CD4-positive, CD25-positive, alpha-beta regulatory T cell (primary cell): ENCODE measurements at regions not wholly inside any gene's neighbourhood (a gene's known extent, or its start where the extent isn't known, plus 50 kb on each side); places are given as distances from the start of the nearest gene placed in this dataset.

Source experiments
- ATAC-seq, 2 donors: fragments of 150-1000 bp; cut with Tn5 transposase; one replicate each; pipeline ENCODE4 v1.10.0; 2021; ENCODE audit warnings: low read depth in 2 of 2, moderate number of reproducible peaks in 2 of 2, moderate library complexity in 1 of 2
- DNase-seq, 3 donors: peaks; one replicate each; pipeline versions ENCODE4 v3.0.0 to v3.0.0-alpha.2; 2012 to 2022; ENCODE audit warnings: mixed read lengths in 1 of 3
- H3K27ac ChIP-seq: one replicate; pipeline ENCODE4 v1.7.0; 2013; ENCODE audit warnings: mild to moderate bottlenecking, low read length; ENCODE audit not compliant: insufficient read depth, poor library complexity, severe bottlenecking
- H3K27me3 ChIP-seq: one replicate; pipeline ENCODE4 v1.7.0; 2013; ENCODE audit warnings: low read length; ENCODE audit not compliant: control insufficient read depth, insufficient read depth
- H3K36me3 ChIP-seq: one replicate; pipeline ENCODE4 v1.7.0; 2013; ENCODE audit warnings: mild to moderate bottlenecking, low read length, moderate library complexity; ENCODE audit not compliant: control insufficient read depth, insufficient read depth
- H3K4me1 ChIP-seq: 2 replicates; pipeline ENCODE4 v1.7.0; 2013; ENCODE audit warnings: mild to moderate bottlenecking, low read length; ENCODE audit not compliant: insufficient read depth, control insufficient read depth, poor library complexity, severe bottlenecking
- H3K4me3 ChIP-seq: one replicate; pipeline ENCODE4 v1.7.0; 2013; ENCODE audit warnings: low read depth, mild to moderate bottlenecking, low read length, moderate library complexity
- H3K9me3 ChIP-seq, 2 experiments: 1 replicate in 1 of 2; 2 replicates in 1 of 2; pipeline ENCODE4 v1.7.0; 2013; ENCODE audit warnings: low read length in 2 of 2, mild to moderate bottlenecking in 1 of 2, moderate library complexity in 1 of 2; ENCODE audit not compliant: control insufficient read depth in 2 of 2
- H3K27ac Mint-ChIP-seq, 3 donors: one replicate each; pipeline ENCODE4 v1.8.0; 2020 to 2022; ENCODE audit warnings: mild to moderate bottlenecking in 3 of 3, mixed read lengths in 3 of 3, moderate library complexity in 2 of 3
- H3K27me3 Mint-ChIP-seq: one replicate; pipeline ENCODE4 v1.8.0; 2022; ENCODE audit warnings: mild to moderate bottlenecking, mixed read lengths
- H3K36me3 Mint-ChIP-seq: one replicate; pipeline ENCODE4 v1.8.0; 2020; ENCODE audit warnings: mixed read lengths
- H3K4me1 Mint-ChIP-seq, 4 donors: one replicate each; pipeline ENCODE4 v1.8.0; 2020 to 2022; ENCODE audit warnings: mixed read lengths in 4 of 4, mild to moderate bottlenecking in 1 of 4
- H3K4me3 Mint-ChIP-seq, 4 donors: one replicate each; pipeline ENCODE4 v1.8.0; 2020 to 2022; ENCODE audit warnings: mild to moderate bottlenecking in 4 of 4, mixed read lengths in 4 of 4, moderate library complexity in 3 of 4
- H3K9me3 Mint-ChIP-seq, 7 donors: one replicate each; pipeline ENCODE4 v1.8.0; 2020 to 2022; ENCODE audit warnings: mixed read lengths in 7 of 7, mild to moderate bottlenecking in 3 of 7, moderate library complexity in 2 of 7

DNA sequence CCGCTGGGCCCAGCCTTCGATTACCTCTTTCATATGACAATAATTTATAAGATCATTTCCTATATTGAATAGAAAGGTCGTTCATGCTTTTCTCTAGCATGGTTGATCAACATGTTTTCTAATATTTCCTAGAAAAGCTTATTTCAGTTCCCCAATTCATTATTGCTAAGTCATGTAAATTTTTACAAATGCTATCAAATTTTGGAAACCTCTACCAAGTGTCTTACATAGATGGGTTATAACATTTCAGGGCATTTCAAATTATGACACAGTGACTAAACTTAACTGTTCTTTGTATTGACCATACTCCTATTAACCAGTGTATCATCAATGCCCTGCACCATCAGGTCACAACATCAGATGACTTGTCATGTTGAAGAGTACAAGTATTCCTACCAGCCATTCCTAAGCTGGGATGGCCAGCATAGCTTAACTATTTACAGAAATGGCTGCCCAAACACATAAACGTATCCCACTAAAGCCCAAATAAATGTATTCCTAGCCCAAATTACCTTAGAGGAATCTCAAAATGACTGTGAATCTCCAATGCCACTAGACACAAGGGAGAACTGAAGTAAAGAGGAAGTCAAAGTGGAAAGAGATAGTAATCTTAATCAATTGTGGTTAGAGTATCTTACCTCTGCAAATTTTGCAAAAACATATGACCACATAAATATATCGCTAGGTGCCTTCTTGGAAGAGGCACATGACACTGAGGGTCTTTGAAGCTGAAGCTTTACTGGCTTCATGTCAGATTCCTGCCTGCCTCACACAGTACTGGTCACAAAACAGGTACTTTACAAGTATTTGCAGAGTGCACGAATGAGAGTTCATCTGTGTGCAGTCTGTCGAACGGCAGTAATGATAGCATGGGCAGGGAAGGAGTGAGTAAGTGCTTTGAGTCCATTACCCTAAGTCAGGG, 87.3 kb upstream of the TLK1 start:
- no peaks in the 10 kb centered on the region for H3K27me3 Mint-ChIP-seq
- peaks cover 0 to 13% (median 0%) of the 10 kb centered on the region in 7 donors for H3K9me3 Mint-ChIP-seq
- H3K27ac Mint-ChIP-seq = peak overlapping the region; percentile 75 to 90 (median 86)
- DNase-seq = peak; percentile 3 to 89 (median 62)
- Histone ChIP-seq H3K4me3 (peak overlapping the region; percentile 65), H3K9me3 (no peaks in the 10 kb centered on the region), H3K4me1 (peaks cover 30% of the 10 kb centered on the region), H3K36me3 (no peaks in the 10 kb centered on the region), H3K27me3 (no peaks in the 10 kb centered on the region), H3K27ac (no peak overlapping the region)
- ATAC-seq = peak; percentile 92 to 95
- peaks cover 11% of the 10 kb centered on the region for H3K36me3 Mint-ChIP-seq
- H3K4me1 Mint-ChIP-seq = peaks cover 30 to 51% (median 37%) of the 10 kb centered on the region in 4 donors
- peak overlapping the region; percentile 1 to 80 (median 58) for H3K4me3 Mint-ChIP-seq

GRCh38 chr2:171244970-171245782, 84.5 kb upstream of the TLK1 start:
- Mint-ChIP-seq H3K27ac (peak overlapping the region in 1 of 3 donors; percentile 22), H3K4me3 (peak overlapping the region in 1 of 4 donors; percentile 4), H3K36me3 (peaks cover 11% of the 10 kb centered on the region), H3K4me1 (peaks cover 30 to 50% (median 37%) of the 10 kb centered on the region in 4 donors), H3K27me3 (no peaks in the 10 kb centered on the region), H3K9me3 (peaks cover 0 to 13% (median 0%) of the 10 kb centered on the region in 7 donors)
- no peak for DNase-seq
- no peak overlapping the region for H3K27ac ChIP-seq
- no peak overlapping the region for H3K4me3 ChIP-seq
- ATAC-seq = no peak
- H3K9me3 ChIP-seq = no peaks in the 10 kb centered on the region
- H3K4me1 ChIP-seq = peaks cover 30% of the 10 kb centered on the region
- no peaks in the 10 kb centered on the region for H3K27me3 ChIP-seq
- no peaks in the 10 kb centered on the region for H3K36me3 ChIP-seq

DNA sequence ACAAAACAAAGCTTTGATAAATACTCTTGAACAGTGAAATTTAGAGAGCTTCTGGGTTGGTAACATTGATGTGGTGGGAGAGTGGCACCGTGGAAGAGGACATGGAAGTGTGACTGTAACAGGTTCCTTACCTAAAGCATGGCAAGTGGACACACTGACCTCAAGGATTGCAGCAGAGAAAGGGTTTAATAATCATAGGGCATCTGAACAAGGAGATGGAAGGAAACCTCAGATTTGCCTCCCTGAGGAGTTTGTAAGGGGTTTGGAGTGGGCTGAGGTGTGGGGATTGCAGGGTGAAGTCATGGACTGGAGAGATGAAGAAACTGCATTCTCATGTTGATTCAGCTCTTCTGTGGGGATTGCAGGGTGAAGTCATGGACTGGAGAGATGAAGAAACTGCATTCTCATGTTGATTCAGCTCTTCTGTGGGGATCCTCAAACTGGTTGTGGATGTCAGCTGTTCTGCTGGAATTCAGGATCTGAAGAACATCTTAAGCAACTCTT, 83.8 kb upstream of the TLK1 start:
- H3K27me3 ChIP-seq = no peaks in the 10 kb centered on the region
- Mint-ChIP-seq H3K9me3 (peaks cover 0 to 13% (median 0%) of the 10 kb centered on the region in 7 donors), H3K36me3 (peaks cover 11% of the 10 kb centered on the region), H3K4me1 (peaks cover 30 to 43% (median 33%) of the 10 kb centered on the region in 4 donors), H3K27me3 (no peaks in the 10 kb centered on the region), H3K4me3 (peak overlapping the region in 1 of 4 donors; percentile 13), H3K27ac (peak overlapping the region in 1 of 3 donors; percentile 11)
- ATAC-seq = no peak
- no peak overlapping the region for H3K4me3 ChIP-seq
- H3K4me1 ChIP-seq = peaks cover 24% of the 10 kb centered on the region
- H3K36me3 ChIP-seq = no peaks in the 10 kb centered on the region
- no peak overlapping the region for H3K27ac ChIP-seq
- no peaks in the 10 kb centered on the region for H3K9me3 ChIP-seq
- no peak for DNase-seq

DNA sequence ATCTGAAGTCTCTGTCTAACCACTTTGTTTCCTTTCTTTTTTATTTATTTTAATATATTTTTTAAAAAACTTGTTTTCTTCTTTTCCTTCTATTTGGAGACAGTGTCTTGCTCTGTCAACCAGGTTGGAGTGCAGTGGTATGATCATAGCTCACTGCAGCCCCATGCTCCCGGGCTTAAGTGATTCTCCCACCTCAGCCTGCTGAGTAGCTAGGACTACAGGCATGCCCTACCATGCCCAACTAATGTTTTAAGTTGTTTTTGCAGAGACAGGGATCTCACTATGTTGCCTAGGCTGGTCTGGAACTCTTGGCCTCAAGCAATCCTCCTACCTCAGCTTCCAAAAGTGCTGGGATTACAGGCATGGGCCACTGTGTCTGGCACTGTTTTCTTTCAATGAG, 81.1 kb upstream of the TLK1 start:
- Mint-ChIP-seq H3K4me1 (peaks cover 14 to 20% (median 18%) of the 10 kb centered on the region in 4 donors), H3K27me3 (peaks cover 4% of the 10 kb centered on the region), H3K4me3 (no peak overlapping the region), H3K9me3 (peaks cover 0 to 11% (median 0%) of the 10 kb centered on the region in 7 donors), H3K36me3 (peaks cover 11% of the 10 kb centered on the region), H3K27ac (peak overlapping the region in 2 of 3 donors; percentile 15 to 58)
- Histone ChIP-seq H3K27ac (no peak overlapping the region), H3K9me3 (no peaks in the 10 kb centered on the region), H3K4me3 (no peak overlapping the region), H3K4me1 (no peaks in the 10 kb centered on the region), H3K36me3 (no peaks in the 10 kb centered on the region), H3K27me3 (no peaks in the 10 kb centered on the region)
- ATAC-seq (no peak), DNase-seq (no peak)

- Histone ChIP-seq H3K36me3 (no peaks in the 10 kb centered on the region), H3K4me1 (no peaks in the 10 kb centered on the region), H3K4me3 (no peak overlapping the region), H3K9me3 (no peaks in the 10 kb centered on the region), H3K27ac (no peak overlapping the region), H3K27me3 (no peaks in the 10 kb centered on the region)
- Mint-ChIP-seq H3K4me3 (no peak overlapping the region), H3K27me3 (peaks cover 15% of the 10 kb centered on the region), H3K4me1 (peaks cover 5 to 15% (median 10%) of the 10 kb centered on the region in 4 donors), H3K36me3 (no peaks in the 10 kb centered on the region), H3K9me3 (peaks cover 0 to 2% (median 0%) of the 10 kb centered on the region in 7 donors), H3K27ac (no peak overlapping the region)
- DNase-seq = no peak
- ATAC-seq = no peak
Observed at GRCh38 chr2:171238946-171239345, 78.3 kb upstream of the TLK1 start.

- Mint-ChIP-seq H3K27ac (peak overlapping the region in 1 of 3 donors; percentile 0), H3K36me3 (no peaks in the 10 kb centered on the region), H3K4me3 (no peak overlapping the region), H3K27me3 (peaks cover 19% of the 10 kb centered on the region), H3K4me1 (peaks cover 5 to 15% (median 10%) of the 10 kb centered on the region in 4 donors), H3K9me3 (peaks cover 0 to 2% (median 0%) of the 10 kb centered on the region in 7 donors)
- no peak for ATAC-seq
- Histone ChIP-seq H3K27me3 (no peaks in the 10 kb centered on the region), H3K9me3 (no peaks in the 10 kb centered on the region), H3K4me1 (no peaks in the 10 kb centered on the region), H3K4me3 (no peak overlapping the region), H3K27ac (no peak overlapping the region), H3K36me3 (no peaks in the 10 kb centered on the region)
- DNase-seq = no peak
Observed at GRCh38 chr2:171237751-171238505, 77.2 kb upstream of the TLK1 start.
